ENCODE measurements at regions not wholly inside any gene's neighbourhood (a gene's known extent, or its start where the extent isn't known, plus 50 kb on each side); places are given as distances from the start of the nearest gene placed in this dataset.

GRCh38 chr17:54841656-54842055, 59.0 kb upstream of the TOM1L1 start:
- DNase-seq = no peak

GRCh38 chr17:54844233-54844632, 56.4 kb upstream of the TOM1L1 start:
- DNase-seq = no peak

- DNase-seq = no peak
Measured at GRCh38 chr17:54848368-54848987, 52.2 kb upstream of the TOM1L1 start.

- no peak for DNase-seq
Measured at GRCh38 chr17:54849660-54850059, 51.0 kb upstream of the TOM1L1 start.
